GM23338 (cell line): ENCODE measurements at regions not wholly inside any gene's neighbourhood (a gene's known extent, or its start where the extent isn't known, plus 50 kb on each side); places are given as distances from the start of the nearest gene placed in this dataset.

Experiments used
- ATAC-seq: fragments of 200-7000 bp; cut with Tn5 transposase; 3 replicates; pipeline ENCODE4 v1.9.1; 2020
- DNase-seq: peaks from one replicate; pipeline ENCODE4 v3.0.0-alpha.2; 2015; ENCODE audit warnings: low spot score
- H2AFZ ChIP-seq: fragments of 200-600 bp; sonication (generic); 2 replicates; pipeline ENCODE4 v1.8.0; 2016; ENCODE audit warnings: antibody characterized with exemption, mild to moderate bottlenecking, moderate library complexity
- H3F3A ChIP-seq: fragments of 200-600 bp; sonication (generic); replicated peaks from 2 replicates; pipeline ENCODE4 v1.8.0; 2017; ENCODE audit warnings: antibody characterized with exemption, mixed run types, low read depth
- H3K27ac ChIP-seq: fragments of 200-600 bp; sonication (generic); 2 replicates; pipeline ENCODE4 v1.6.1; 2016; ENCODE audit warnings: low read depth
- H3K27me3 ChIP-seq: fragments of 200-600 bp; sonication (generic); 2 replicates; pipeline ENCODE4 v1.8.0; 2016; ENCODE audit warnings: mild to moderate bottlenecking, mixed run types, moderate library complexity; ENCODE audit not compliant: insufficient read depth
- H3K36me3 ChIP-seq: fragments of 200-600 bp; sonication (generic); 2 replicates; pipeline ENCODE4 v1.8.0; 2016; ENCODE audit warnings: mild to moderate bottlenecking; ENCODE audit not compliant: insufficient read depth
- H3K4me1 ChIP-seq: fragments of 200-600 bp; sonication (generic); 2 replicates; pipeline ENCODE4 v1.8.0; 2016; ENCODE audit warnings: mild to moderate bottlenecking, moderate library complexity; ENCODE audit not compliant: insufficient read depth
- H3K4me2 ChIP-seq: fragments of 200-600 bp; sonication (generic); 2 replicates; pipeline ENCODE4 v1.7.1; 2017; ENCODE audit warnings: mixed run types
- H3K4me3 ChIP-seq: fragments of 200-600 bp; sonication (generic); 2 replicates; pipeline ENCODE4 v1.6.1; 2016; ENCODE audit warnings: mixed run types
- H3K79me2 ChIP-seq: fragments of 200-600 bp; sonication (generic); replicated peaks from 2 replicates; pipeline ENCODE4 v1.8.0; 2017; ENCODE audit warnings: mild to moderate bottlenecking; ENCODE audit not compliant: insufficient read depth
- H3K9me2 ChIP-seq: fragments of 200-600 bp; sonication (generic); 2 replicates; pipeline ENCODE4 v1.8.0; 2017; ENCODE audit not compliant: insufficient read depth
- H4K20me1 ChIP-seq: fragments of 200-600 bp; sonication (generic); replicated peaks from 2 replicates; pipeline ENCODE4 v1.8.0; 2017; ENCODE audit warnings: mild to moderate bottlenecking; ENCODE audit not compliant: insufficient read depth
- H3K27ac Mint-ChIP-seq: 2 replicates; pipeline ENCODE4 v1.8.0; 2020; ENCODE audit warnings: inconsistent platforms, mild to moderate bottlenecking, moderate library complexity, mixed read lengths
- H3K27me3 Mint-ChIP-seq: 3 replicates; pipeline ENCODE4 v1.8.0; 2022; ENCODE audit warnings: low read depth, mild to moderate bottlenecking, moderate library complexity, mixed read lengths, inconsistent platforms; ENCODE audit not compliant: insufficient read depth, poor library complexity
- H3K36me3 Mint-ChIP-seq: 3 replicates; pipeline ENCODE4 v1.8.0; 2021; ENCODE audit warnings: low read depth, mild to moderate bottlenecking, inconsistent platforms, moderate library complexity, mixed read lengths
- H3K4me1 Mint-ChIP-seq: 3 replicates; pipeline ENCODE4 v1.8.0; 2020; ENCODE audit warnings: mild to moderate bottlenecking, inconsistent platforms, mixed read lengths
- H3K4me3 Mint-ChIP-seq: 3 replicates; pipeline ENCODE4 v1.8.0; 2021; ENCODE audit warnings: moderate library complexity, mild to moderate bottlenecking, inconsistent platforms, mixed read lengths
- H3K9me3 Mint-ChIP-seq: 3 replicates; pipeline ENCODE4 v1.8.0; 2020; ENCODE audit warnings: moderate library complexity, mild to moderate bottlenecking, inconsistent platforms, mixed read lengths
- CREB1 ChIP-seq: fragments of 250-450 bp; sonication (Bioruptor Pico); IDR thresholded peaks from 2 replicates; pipeline ENCODE4 v1.5.0; 2020; ENCODE audit warnings: low read depth, mild to moderate bottlenecking, moderate library complexity
- EZH2 ChIP-seq: fragments of 200-600 bp; sonication (generic); IDR thresholded peaks from one replicate; pipeline ENCODE4 v1.8.0; 2017; ENCODE audit warnings: antibody characterized with exemption, mild to moderate bottlenecking, low read depth; ENCODE audit not compliant: unreplicated experiment
- EZH2phosphoT487 ChIP-seq: fragments of 200-600 bp; sonication (generic); IDR thresholded peaks from one replicate; pipeline ENCODE4 v1.8.1; 2018; ENCODE audit warnings: antibody characterized with exemption; ENCODE audit not compliant: unreplicated experiment
- JUNB ChIP-seq: IDR thresholded peaks from one replicate; pipeline ENCODE4 v1.6.1; 2016; ENCODE audit warnings: antibody characterized with exemption; ENCODE audit not compliant: unreplicated experiment
- NANOG ChIP-seq: IDR thresholded peaks from 2 replicates; pipeline ENCODE4 v1.6.1; 2016; ENCODE audit warnings: antibody characterized with exemption, borderline replicate concordance
- POLR2AphosphoS5 ChIP-seq: IDR thresholded peaks from 2 replicates; pipeline ENCODE4 v1.6.1; 2016; ENCODE audit warnings: antibody characterized with exemption, low read depth
- STAT1 ChIP-seq: IDR thresholded peaks from one replicate; pipeline ENCODE4 v1.6.1; 2016; ENCODE audit warnings: antibody characterized with exemption; ENCODE audit not compliant: unreplicated experiment
- ZNF114 ChIP-seq: fragments of 250-450 bp; sonication (Bioruptor Pico); IDR thresholded peaks from 2 replicates; pipeline ENCODE4 v1.5.0; 2020; ENCODE audit warnings: mild to moderate bottlenecking, moderate library complexity
- ZNF331 ChIP-seq: fragments of 250-450 bp; sonication (Bioruptor Pico); IDR thresholded peaks from 2 replicates; pipeline ENCODE4 v1.5.0; 2020; ENCODE audit warnings: low read depth, mild to moderate bottlenecking, moderate library complexity
- TF ChIP-seq, protein P1 (sequence below), 2 experiments: fragments of 200-600 bp in 1 of 2; sonication (generic) in 1 of 2; conservative IDR thresholded peaks; 2 replicates each; pipeline versions ENCODE4 v1.5.1 to v1.6.1; 2016 to 2017; ENCODE audit warnings: antibody characterized with exemption in 2 of 2, low read depth in 2 of 2, mild to moderate bottlenecking in 2 of 2, moderate library complexity in 1 of 2
- TF ChIP-seq, protein P2 (sequence below): fragments of 250-450 bp; sonication (Bioruptor Pico); IDR thresholded peaks from 2 replicates; pipeline ENCODE4 v1.5.0; 2020; ENCODE audit warnings: mild to moderate bottlenecking, moderate library complexity
- TF ChIP-seq, protein P3 (sequence below): IDR thresholded peaks from 2 replicates; pipeline ENCODE4 v1.6.1; 2016; ENCODE audit warnings: antibody characterized with exemption
- TF ChIP-seq, protein P4 (sequence below): IDR thresholded peaks from one replicate; pipeline ENCODE4 v1.6.1; 2018; ENCODE audit warnings: antibody characterized with exemption; ENCODE audit not compliant: unreplicated experiment

- Mint-ChIP-seq H3K4me1 (peaks cover 13% of the 10 kb centered on the region), H3K27ac (no peak overlapping the region), H3K27me3 (no peaks in the 10 kb centered on the region), H3K36me3 (no peaks in the 10 kb centered on the region), H3K4me3 (no peak overlapping the region), H3K9me3 (no peaks in the 10 kb centered on the region)
- Histone ChIP-seq H3K79me2 (no peaks in the 10 kb centered on the region), H3K4me2 (no peak overlapping the region), H3K27me3 (no peaks in the 10 kb centered on the region), H3K36me3 (no peaks in the 10 kb centered on the region), H3K4me3 (no peak overlapping the region), H2AFZ (no peak overlapping the region), H4K20me1 (no peaks in the 10 kb centered on the region), H3K27ac (no peak overlapping the region), H3K9me2 (no peaks in the 10 kb centered on the region), H3F3A (no peaks in the 10 kb centered on the region), H3K4me1 (peaks cover 2% of the 10 kb centered on the region; the same call in 1 of the 2 replicates)
- no peak for DNase-seq
- no peak for ATAC-seq
- TF ChIP-seq, protein P1, sequence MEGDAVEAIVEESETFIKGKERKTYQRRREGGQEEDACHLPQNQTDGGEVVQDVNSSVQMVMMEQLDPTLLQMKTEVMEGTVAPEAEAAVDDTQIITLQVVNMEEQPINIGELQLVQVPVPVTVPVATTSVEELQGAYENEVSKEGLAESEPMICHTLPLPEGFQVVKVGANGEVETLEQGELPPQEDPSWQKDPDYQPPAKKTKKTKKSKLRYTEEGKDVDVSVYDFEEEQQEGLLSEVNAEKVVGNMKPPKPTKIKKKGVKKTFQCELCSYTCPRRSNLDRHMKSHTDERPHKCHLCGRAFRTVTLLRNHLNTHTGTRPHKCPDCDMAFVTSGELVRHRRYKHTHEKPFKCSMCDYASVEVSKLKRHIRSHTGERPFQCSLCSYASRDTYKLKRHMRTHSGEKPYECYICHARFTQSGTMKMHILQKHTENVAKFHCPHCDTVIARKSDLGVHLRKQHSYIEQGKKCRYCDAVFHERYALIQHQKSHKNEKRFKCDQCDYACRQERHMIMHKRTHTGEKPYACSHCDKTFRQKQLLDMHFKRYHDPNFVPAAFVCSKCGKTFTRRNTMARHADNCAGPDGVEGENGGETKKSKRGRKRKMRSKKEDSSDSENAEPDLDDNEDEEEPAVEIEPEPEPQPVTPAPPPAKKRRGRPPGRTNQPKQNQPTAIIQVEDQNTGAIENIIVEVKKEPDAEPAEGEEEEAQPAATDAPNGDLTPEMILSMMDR (conservative IDR thresholded peaks at IDR 0.05; ENCODE audit: low read depth in 2 of 2) = no peak
- TF ChIP-seq, protein P2, sequence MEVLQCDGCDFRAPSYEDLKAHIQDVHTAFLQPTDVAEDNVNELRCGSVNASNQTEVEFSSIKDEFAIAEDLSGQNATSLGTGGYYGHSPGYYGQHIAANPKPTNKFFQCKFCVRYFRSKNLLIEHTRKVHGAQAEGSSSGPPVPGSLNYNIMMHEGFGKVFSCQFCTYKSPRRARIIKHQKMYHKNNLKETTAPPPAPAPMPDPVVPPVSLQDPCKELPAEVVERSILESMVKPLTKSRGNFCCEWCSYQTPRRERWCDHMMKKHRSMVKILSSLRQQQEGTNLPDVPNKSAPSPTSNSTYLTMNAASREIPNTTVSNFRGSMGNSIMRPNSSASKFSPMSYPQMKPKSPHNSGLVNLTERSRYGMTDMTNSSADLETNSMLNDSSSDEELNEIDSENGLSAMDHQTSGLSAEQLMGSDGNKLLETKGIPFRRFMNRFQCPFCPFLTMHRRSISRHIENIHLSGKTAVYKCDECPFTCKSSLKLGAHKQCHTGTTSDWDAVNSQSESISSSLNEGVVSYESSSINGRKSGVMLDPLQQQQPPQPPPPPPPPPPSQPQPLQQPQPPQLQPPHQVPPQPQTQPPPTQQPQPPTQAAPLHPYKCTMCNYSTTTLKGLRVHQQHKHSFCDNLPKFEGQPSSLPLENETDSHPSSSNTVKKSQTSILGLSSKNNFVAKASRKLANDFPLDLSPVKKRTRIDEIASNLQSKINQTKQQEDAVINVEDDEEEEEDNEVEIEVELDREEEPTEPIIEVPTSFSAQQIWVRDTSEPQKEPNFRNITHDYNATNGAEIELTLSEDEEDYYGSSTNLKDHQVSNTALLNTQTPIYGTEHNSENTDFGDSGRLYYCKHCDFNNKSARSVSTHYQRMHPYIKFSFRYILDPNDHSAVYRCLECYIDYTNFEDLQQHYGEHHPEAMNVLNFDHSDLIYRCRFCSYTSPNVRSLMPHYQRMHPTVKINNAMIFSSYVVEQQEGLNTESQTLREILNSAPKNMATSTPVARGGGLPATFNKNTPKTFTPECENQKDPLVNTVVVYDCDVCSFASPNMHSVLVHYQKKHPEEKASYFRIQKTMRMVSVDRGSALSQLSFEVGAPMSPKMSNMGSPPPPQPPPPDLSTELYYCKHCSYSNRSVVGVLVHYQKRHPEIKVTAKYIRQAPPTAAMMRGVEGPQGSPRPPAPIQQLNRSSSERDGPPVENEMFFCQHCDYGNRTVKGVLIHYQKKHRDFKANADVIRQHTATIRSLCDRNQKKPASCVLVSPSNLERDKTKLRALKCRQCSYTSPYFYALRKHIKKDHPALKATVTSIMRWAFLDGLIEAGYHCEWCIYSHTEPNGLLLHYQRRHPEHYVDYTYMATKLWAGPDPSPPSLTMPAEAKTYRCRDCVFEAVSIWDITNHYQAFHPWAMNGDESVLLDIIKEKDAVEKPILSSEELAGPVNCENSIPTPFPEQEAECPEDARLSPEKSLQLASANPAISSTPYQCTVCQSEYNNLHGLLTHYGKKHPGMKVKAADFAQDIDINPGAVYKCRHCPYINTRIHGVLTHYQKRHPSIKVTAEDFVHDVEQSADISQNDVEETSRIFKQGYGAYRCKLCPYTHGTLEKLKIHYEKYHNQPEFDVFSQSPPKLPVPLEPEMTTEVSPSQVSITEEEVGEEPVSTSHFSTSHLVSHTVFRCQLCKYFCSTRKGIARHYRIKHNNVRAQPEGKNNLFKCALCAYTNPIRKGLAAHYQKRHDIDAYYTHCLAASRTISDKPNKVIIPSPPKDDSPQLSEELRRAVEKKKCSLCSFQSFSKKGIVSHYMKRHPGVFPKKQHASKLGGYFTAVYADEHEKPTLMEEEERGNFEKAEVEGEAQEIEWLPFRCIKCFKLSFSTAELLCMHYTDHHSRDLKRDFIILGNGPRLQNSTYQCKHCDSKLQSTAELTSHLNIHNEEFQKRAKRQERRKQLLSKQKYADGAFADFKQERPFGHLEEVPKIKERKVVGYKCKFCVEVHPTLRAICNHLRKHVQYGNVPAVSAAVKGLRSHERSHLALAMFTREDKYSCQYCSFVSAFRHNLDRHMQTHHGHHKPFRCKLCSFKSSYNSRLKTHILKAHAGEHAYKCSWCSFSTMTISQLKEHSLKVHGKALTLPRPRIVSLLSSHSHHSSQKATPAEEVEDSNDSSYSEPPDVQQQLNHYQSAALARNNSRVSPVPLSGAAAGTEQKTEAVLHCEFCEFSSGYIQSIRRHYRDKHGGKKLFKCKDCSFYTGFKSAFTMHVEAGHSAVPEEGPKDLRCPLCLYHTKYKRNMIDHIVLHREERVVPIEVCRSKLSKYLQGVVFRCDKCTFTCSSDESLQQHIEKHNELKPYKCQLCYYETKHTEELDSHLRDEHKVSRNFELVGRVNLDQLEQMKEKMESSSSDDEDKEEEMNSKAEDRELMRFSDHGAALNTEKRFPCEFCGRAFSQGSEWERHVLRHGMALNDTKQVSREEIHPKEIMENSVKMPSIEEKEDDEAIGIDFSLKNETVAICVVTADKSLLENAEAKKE (CRISPR knock-in tag) = no peak
- TF ChIP-seq STAT1 = no peak
- TF ChIP-seq, protein P3, sequence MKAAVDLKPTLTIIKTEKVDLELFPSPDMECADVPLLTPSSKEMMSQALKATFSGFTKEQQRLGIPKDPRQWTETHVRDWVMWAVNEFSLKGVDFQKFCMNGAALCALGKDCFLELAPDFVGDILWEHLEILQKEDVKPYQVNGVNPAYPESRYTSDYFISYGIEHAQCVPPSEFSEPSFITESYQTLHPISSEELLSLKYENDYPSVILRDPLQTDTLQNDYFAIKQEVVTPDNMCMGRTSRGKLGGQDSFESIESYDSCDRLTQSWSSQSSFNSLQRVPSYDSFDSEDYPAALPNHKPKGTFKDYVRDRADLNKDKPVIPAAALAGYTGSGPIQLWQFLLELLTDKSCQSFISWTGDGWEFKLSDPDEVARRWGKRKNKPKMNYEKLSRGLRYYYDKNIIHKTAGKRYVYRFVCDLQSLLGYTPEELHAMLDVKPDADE = no peak
- TF ChIP-seq POLR2AphosphoS5 = no peak
- no peak for TF ChIP-seq ZNF114 (CRISPR knock-in tag)
- no peak for TF ChIP-seq JUNB
- no peak for TF ChIP-seq EZH2phosphoT487
- TF ChIP-seq, protein P4, sequence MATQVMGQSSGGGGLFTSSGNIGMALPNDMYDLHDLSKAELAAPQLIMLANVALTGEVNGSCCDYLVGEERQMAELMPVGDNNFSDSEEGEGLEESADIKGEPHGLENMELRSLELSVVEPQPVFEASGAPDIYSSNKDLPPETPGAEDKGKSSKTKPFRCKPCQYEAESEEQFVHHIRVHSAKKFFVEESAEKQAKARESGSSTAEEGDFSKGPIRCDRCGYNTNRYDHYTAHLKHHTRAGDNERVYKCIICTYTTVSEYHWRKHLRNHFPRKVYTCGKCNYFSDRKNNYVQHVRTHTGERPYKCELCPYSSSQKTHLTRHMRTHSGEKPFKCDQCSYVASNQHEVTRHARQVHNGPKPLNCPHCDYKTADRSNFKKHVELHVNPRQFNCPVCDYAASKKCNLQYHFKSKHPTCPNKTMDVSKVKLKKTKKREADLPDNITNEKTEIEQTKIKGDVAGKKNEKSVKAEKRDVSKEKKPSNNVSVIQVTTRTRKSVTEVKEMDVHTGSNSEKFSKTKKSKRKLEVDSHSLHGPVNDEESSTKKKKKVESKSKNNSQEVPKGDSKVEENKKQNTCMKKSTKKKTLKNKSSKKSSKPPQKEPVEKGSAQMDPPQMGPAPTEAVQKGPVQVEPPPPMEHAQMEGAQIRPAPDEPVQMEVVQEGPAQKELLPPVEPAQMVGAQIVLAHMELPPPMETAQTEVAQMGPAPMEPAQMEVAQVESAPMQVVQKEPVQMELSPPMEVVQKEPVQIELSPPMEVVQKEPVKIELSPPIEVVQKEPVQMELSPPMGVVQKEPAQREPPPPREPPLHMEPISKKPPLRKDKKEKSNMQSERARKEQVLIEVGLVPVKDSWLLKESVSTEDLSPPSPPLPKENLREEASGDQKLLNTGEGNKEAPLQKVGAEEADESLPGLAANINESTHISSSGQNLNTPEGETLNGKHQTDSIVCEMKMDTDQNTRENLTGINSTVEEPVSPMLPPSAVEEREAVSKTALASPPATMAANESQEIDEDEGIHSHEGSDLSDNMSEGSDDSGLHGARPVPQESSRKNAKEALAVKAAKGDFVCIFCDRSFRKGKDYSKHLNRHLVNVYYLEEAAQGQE = no peak
- no peak for TF ChIP-seq CREB1 (CRISPR knock-in tag)
- no peak for TF ChIP-seq EZH2
- TF ChIP-seq NANOG = no peak
- TF ChIP-seq ZNF331 = no peak
These were observed 389.3 kb downstream of the LMO7 start for GRCh38 chr13:76025392-76025791.
